Brain microvascular endothelial cell (primary cell): ENCODE measurements at regions not wholly inside any gene's neighbourhood (a gene's known extent, or its start where the extent isn't known, plus 50 kb on each side); places are given as distances from the start of the nearest gene placed in this dataset.

Source experiments
- DNase-seq: peaks from one replicate; pipeline ENCODE4 v3.0.0-alpha.2; 2020
- H3K27ac ChIP-seq: fragments of 250-450 bp; sonication (Bioruptor Pico); 2 replicates; pipeline ENCODE4 v1.5.1; 2020; ENCODE audit warnings: mild to moderate bottlenecking, moderate library complexity
- H3K27me3 ChIP-seq: fragments of 250-450 bp; sonication (Bioruptor Pico); replicated peaks from 2 replicates; pipeline ENCODE4 v1.5.1; 2020; ENCODE audit warnings: mild to moderate bottlenecking
- H3K36me3 ChIP-seq: fragments of 250-450 bp; sonication (Bioruptor Pico); replicated peaks from 2 replicates; pipeline ENCODE4 v1.5.1; 2020; ENCODE audit warnings: mild to moderate bottlenecking
- H3K4me3 ChIP-seq: 2 replicates; pipeline ENCODE4 v1.5.1; 2011; ENCODE audit warnings: low read depth, mild to moderate bottlenecking, control low read depth, low read length, moderate library complexity
- CTCF ChIP-seq: IDR thresholded peaks from 2 replicates; pipeline ENCODE4 v1.5.1; 2011; ENCODE audit warnings: low read depth, mild to moderate bottlenecking, moderate library complexity, low read length, control low read depth, inconsistent platforms; ENCODE audit errors: missing control alignments
- in situ Hi-C: cut with HindIII; loops from 2 replicates; pipeline ENCODE4 v1.10.0; 2017; ENCODE audit warnings: low sequenced_read_pairs, low pct_ligation_motif_present

GRCh38 chr4:128527946-128528576, 240.4 kb upstream of the PGRMC2 start:
- no peak overlapping the region for H3K4me3 ChIP-seq
- DNase-seq: no peak
- no peaks in the 10 kb centered on the region for H3K36me3 ChIP-seq
- in situ Hi-C loops: no loop called here
- TF ChIP-seq CTCF: no peak
- peak overlapping the region; percentile 71 for H3K27ac ChIP-seq
- no peaks in the 10 kb centered on the region for H3K27me3 ChIP-seq

- H3K36me3 ChIP-seq: no peaks in the 10 kb centered on the region
- H3K4me3 ChIP-seq: no peak overlapping the region
- H3K27me3 ChIP-seq: no peaks in the 10 kb centered on the region
- no peak for TF ChIP-seq CTCF
- no peak for DNase-seq
- in situ Hi-C loops: no loop called here
- peak overlapping the region; percentile 71 for H3K27ac ChIP-seq
Observed at GRCh38 chr4:128527351-128527750, 239.7 kb upstream of the PGRMC2 start.

GRCh38 chr4:128525992-128526630, 238.5 kb upstream of the PGRMC2 start:
- H3K4me3 ChIP-seq: no peak overlapping the region
- no peak for TF ChIP-seq CTCF
- in situ Hi-C loops: no loop called here
- H3K36me3 ChIP-seq: no peaks in the 10 kb centered on the region
- peak overlapping the region; percentile 72 for H3K27ac ChIP-seq
- H3K27me3 ChIP-seq: no peaks in the 10 kb centered on the region
- no peak for DNase-seq

- Histone ChIP-seq H3K36me3 (no peaks in the 10 kb centered on the region), H3K27ac (peak overlapping the region; percentile 72), H3K4me3 (no peak overlapping the region), H3K27me3 (no peaks in the 10 kb centered on the region)
- in situ Hi-C loops: no loop called here
- TF ChIP-seq CTCF: no peak
- DNase-seq: no peak
Observed at GRCh38 chr4:128525387-128525786, 237.8 kb upstream of the PGRMC2 start.

GRCh38 chr4:128524311-128524710, 236.7 kb upstream of the PGRMC2 start:
- peak overlapping the region; percentile 57 for H3K27ac ChIP-seq

More at GRCh38 chr4:128524311-128524710, 236.7 kb upstream of the PGRMC2 start:
- TF ChIP-seq CTCF: no peak
- Histone ChIP-seq H3K4me3 (no peak overlapping the region), H3K27me3 (no peaks in the 10 kb centered on the region), H3K36me3 (no peaks in the 10 kb centered on the region)
- DNase-seq: peak; percentile 70
- in situ Hi-C loops: no loop called here
